ENCODE measurements at regions not wholly inside any gene's neighbourhood (a gene's known extent, or its start where the extent isn't known, plus 50 kb on each side); places are given as distances from the start of the nearest gene placed in this dataset.

- H3K27ac Mint-ChIP-seq (ENCODE audit: unreplicated experiment) = no peak overlapping the region
- no peak for DNase-seq (ENCODE audit: low read depth, low spot score)
- H3K4me1 Mint-ChIP-seq = no peaks in the 10 kb centered on the region
- H3K9me3 Mint-ChIP-seq = peaks cover 2% of the 10 kb centered on the region
- no peaks in the 10 kb centered on the region for H3K36me3 Mint-ChIP-seq (ENCODE audit: low read depth)
- TF ChIP-seq, protein P1, sequence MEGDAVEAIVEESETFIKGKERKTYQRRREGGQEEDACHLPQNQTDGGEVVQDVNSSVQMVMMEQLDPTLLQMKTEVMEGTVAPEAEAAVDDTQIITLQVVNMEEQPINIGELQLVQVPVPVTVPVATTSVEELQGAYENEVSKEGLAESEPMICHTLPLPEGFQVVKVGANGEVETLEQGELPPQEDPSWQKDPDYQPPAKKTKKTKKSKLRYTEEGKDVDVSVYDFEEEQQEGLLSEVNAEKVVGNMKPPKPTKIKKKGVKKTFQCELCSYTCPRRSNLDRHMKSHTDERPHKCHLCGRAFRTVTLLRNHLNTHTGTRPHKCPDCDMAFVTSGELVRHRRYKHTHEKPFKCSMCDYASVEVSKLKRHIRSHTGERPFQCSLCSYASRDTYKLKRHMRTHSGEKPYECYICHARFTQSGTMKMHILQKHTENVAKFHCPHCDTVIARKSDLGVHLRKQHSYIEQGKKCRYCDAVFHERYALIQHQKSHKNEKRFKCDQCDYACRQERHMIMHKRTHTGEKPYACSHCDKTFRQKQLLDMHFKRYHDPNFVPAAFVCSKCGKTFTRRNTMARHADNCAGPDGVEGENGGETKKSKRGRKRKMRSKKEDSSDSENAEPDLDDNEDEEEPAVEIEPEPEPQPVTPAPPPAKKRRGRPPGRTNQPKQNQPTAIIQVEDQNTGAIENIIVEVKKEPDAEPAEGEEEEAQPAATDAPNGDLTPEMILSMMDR (conservative IDR thresholded peaks at IDR 0.05) = no peak
- H3K4me3 Mint-ChIP-seq = no peak overlapping the region
- no peaks in the 10 kb centered on the region for H3K27me3 Mint-ChIP-seq (ENCODE audit: low read depth)
Observed at GRCh38 chr6:2482773-2483172, 237.4 kb upstream of the GMDS start.

DNA sequence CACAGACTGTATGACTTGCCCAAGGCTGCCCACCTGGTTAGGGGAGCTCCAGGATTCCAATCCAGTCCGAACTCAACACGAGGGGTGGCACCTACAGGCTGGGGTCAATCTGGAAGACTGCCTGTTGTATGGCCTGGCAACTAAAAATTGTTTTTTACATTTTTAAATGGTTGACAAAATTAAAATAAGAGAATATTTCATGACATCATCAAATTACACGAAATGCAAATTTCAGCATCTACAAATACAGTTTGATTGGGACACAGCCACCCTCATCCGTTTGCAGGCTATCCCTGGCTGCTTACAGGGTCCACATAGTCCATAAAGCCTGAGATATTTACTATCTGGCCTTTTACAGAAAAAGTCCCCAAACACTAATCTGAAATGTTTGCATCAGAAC lies 235.9 kb upstream of the GMDS start:
- TF ChIP-seq, protein P1 (conservative IDR thresholded peaks at IDR 0.05) = no peak
- H3K27me3 Mint-ChIP-seq (ENCODE audit: low read depth) = no peaks in the 10 kb centered on the region
- no peak overlapping the region for H3K4me3 Mint-ChIP-seq
- peaks cover 2% of the 10 kb centered on the region for H3K9me3 Mint-ChIP-seq
- no peak for DNase-seq (ENCODE audit: low read depth, low spot score)
- H3K36me3 Mint-ChIP-seq (ENCODE audit: low read depth) = no peaks in the 10 kb centered on the region
- H3K4me1 Mint-ChIP-seq = no peaks in the 10 kb centered on the region
- no peak overlapping the region for H3K27ac Mint-ChIP-seq (ENCODE audit: unreplicated experiment)

- Mint-ChIP-seq H3K4me3 (no peak overlapping the region), H3K27ac (ENCODE audit: unreplicated experiment) (no peak overlapping the region), H3K27me3 (ENCODE audit: low read depth) (no peaks in the 10 kb centered on the region), H3K4me1 (no peaks in the 10 kb centered on the region), H3K36me3 (ENCODE audit: low read depth) (no peaks in the 10 kb centered on the region), H3K9me3 (peaks cover 2% of the 10 kb centered on the region)
- DNase-seq (ENCODE audit: low read depth, low spot score) = no peak
- TF ChIP-seq, protein P1 (conservative IDR thresholded peaks at IDR 0.05) = no peak
Observed at GRCh38 chr6:2480267-2480966, 235.0 kb upstream of the GMDS start.

GRCh38 chr6:2478200-2478599 lies 232.8 kb upstream of the GMDS start:
- Mint-ChIP-seq H3K4me1 (no peaks in the 10 kb centered on the region), H3K9me3 (peaks cover 2% of the 10 kb centered on the region), H3K4me3 (no peak overlapping the region), H3K27me3 (ENCODE audit: low read depth) (no peaks in the 10 kb centered on the region), H3K27ac (ENCODE audit: unreplicated experiment) (no peak overlapping the region), H3K36me3 (ENCODE audit: low read depth) (no peaks in the 10 kb centered on the region)
- DNase-seq (ENCODE audit: low read depth, low spot score) = no peak
- TF ChIP-seq, protein P1 (conservative IDR thresholded peaks at IDR 0.05) = no peak

DNA sequence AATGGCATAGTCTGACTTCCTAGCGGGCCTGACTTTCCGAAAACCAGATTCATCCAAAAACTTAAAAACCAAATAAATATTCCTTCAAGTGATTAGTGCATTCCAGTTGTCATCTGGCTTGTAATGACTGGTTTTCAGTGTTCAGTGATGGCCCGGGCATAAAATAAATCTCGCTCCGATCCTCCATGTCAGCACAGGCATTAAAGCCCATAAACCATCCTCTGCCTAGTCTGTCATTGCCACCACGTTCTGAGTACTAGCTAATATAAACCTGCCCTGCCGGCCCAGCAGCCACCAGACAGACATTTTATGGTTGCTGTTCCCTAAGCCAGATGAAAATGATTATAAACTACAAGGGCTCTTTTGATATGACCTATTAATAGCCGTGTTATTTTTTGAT lies 232.3 kb upstream of the GMDS start:
- Mint-ChIP-seq H3K4me1 (no peaks in the 10 kb centered on the region), H3K27ac (ENCODE audit: unreplicated experiment) (no peak overlapping the region), H3K36me3 (ENCODE audit: low read depth) (no peaks in the 10 kb centered on the region), H3K27me3 (ENCODE audit: low read depth) (no peaks in the 10 kb centered on the region), H3K4me3 (no peak overlapping the region), H3K9me3 (no peaks in the 10 kb centered on the region)
- no peak for DNase-seq (ENCODE audit: low read depth, low spot score)
- TF ChIP-seq, protein P1 (conservative IDR thresholded peaks at IDR 0.05) = no peak

Data from neural crest cell (in vitro differentiated cells).